HepG2 (cell line): ENCODE measurements at regions not wholly inside any gene's neighbourhood (a gene's known extent, or its start where the extent isn't known, plus 50 kb on each side); places are given as distances from the start of the nearest gene placed in this dataset.

ENCODE experiments used
- ATAC-seq: fragments of 200-7000 bp; cut with Tn5 transposase; 3 replicates; pipeline ENCODE4 v1.9.1; 2020; ENCODE audit warnings: mild to moderate bottlenecking, moderate library complexity
- BruUV-seq: library from RNA; stranded (reverse); fragments of 400-500 nt; replicated peaks from 2 replicates; lab custom pipeline; 2021; lab: Mats Ljungman, UMichigan
- CTCF ChIA-PET: fragments of 300-600 bp; formaldehyde crosslinking; extraction: SDS; loops from one replicate; lab custom pipeline; 2021; ENCODE audit warnings: low total read pairs, inconsistent platforms, low intra/inter-chr PET ratio; lab: Yijun Ruan, JAX
- POLR2A ChIA-PET: fragments of 350-600 bp; sonication (Branson Sonifier 250); formaldehyde crosslinking; loops from one replicate; lab custom pipeline; 2020; ENCODE audit warnings: antibody characterized with exemption, inconsistent platforms; lab: Yijun Ruan, JAX
- DNase-seq: peaks from one replicate; pipeline ENCODE4 v3.0.0-alpha.2; 2015; ENCODE audit warnings: low spot score
- FAIRE-seq: peaks from 3 replicates; lab custom pipeline; 2011; peaks lifted over from hg19 to GRCh38; lab: Jason Lieb, UNC
- H2AFZ ChIP-seq: one replicate; pipeline ENCODE4 v1.6.1; 2011; ENCODE audit warnings: low read length, inconsistent platforms
- H3K27ac ChIP-seq: fragments of 300-600 bp; 3 replicates; pipeline ENCODE4 v1.8.0; 2011; ENCODE audit warnings: mixed run types, mild to moderate bottlenecking, mixed read lengths, low read length, inconsistent platforms; ENCODE audit not compliant: insufficient read depth; ENCODE audit errors: extremely low read length
- H3K27me3 ChIP-seq, 2 experiments: fragments of 200-600 bp in 1 of 2; 2 replicates in 1 of 2; 3 replicates in 1 of 2; pipeline versions ENCODE4 v1.6.0 to v1.8.0; 2011; ENCODE audit warnings: low read length in 2 of 2, mild to moderate bottlenecking in 2 of 2, moderate library complexity in 2 of 2, inconsistent platforms in 1 of 2; ENCODE audit not compliant: insufficient read depth in 2 of 2, control insufficient read depth in 1 of 2
- H3K36me3 ChIP-seq, 2 experiments: fragments of 200-600 bp in 1 of 2; replicated peaks in 1 of 2; 2 replicates in 1 of 2; 3 replicates in 1 of 2; pipeline versions ENCODE4 v1.5.1 to v1.8.0; 2011; ENCODE audit warnings: low read length in 2 of 2, inconsistent platforms in 1 of 2; ENCODE audit not compliant: insufficient read depth in 2 of 2, control insufficient read depth in 1 of 2
- H3K4me1 ChIP-seq: 2 replicates; pipeline ENCODE4 v1.5.1; 2012; ENCODE audit warnings: low read length, inconsistent platforms; ENCODE audit not compliant: insufficient read depth
- H3K4me2 ChIP-seq: 2 replicates; pipeline ENCODE4 v1.6.0; 2011; ENCODE audit warnings: low read depth, low read length, inconsistent platforms
- H3K4me3 ChIP-seq, 3 experiments: fragments of 200-600 bp in 1 of 3; sonication (generic), shearing (Covaris generic) in 1 of 3; replicated peaks in 1 of 3; 2 replicates each; pipeline ENCODE4 v1.5.1; 2011 to 2016; ENCODE audit warnings: low read length in 3 of 3, inconsistent platforms in 2 of 3, low read depth in 2 of 3, mild to moderate bottlenecking in 2 of 3, control low read depth in 1 of 3, mixed read lengths in 1 of 3; ENCODE audit not compliant: insufficient read depth in 1 of 3
- H3K79me2 ChIP-seq: one replicate; pipeline ENCODE4 v1.6.1; 2011; ENCODE audit warnings: low read length, inconsistent platforms; ENCODE audit not compliant: insufficient read depth
- H3K9ac ChIP-seq: 2 replicates; pipeline ENCODE4 v1.6.0; 2011; ENCODE audit warnings: mild to moderate bottlenecking, low read depth, low read length, inconsistent platforms; ENCODE audit not compliant: insufficient read depth
- H3K9me3 ChIP-seq: 2 replicates; pipeline ENCODE4 v1.5.1; 2012; ENCODE audit warnings: mild to moderate bottlenecking, low read length
- H4K20me1 ChIP-seq: 2 replicates; pipeline ENCODE4 v1.6.0; 2011; ENCODE audit warnings: inconsistent platforms, mild to moderate bottlenecking, low read length, moderate library complexity; ENCODE audit not compliant: insufficient read depth
- BRF2 ChIP-seq: sonication (generic); formaldehyde crosslinking; IDR thresholded peaks from 2 replicates; pipeline ENCODE4 v1.8.1; 2022; ENCODE audit warnings: mild to moderate bottlenecking, missing genetic modification reagents
- IRX3 ChIP-seq: sonication (generic); formaldehyde crosslinking; IDR thresholded peaks from 2 replicates; pipeline ENCODE4 v1.8.1; 2023; ENCODE audit warnings: mild to moderate bottlenecking, low read depth, missing genetic modification reagents, borderline replicate concordance
- MAFF ChIP-seq: IDR thresholded peaks from 2 replicates; pipeline ENCODE4 v1.6.1; 2011; ENCODE audit warnings: low read depth, low read length, improper control_type of control experiment
- MAFK ChIP-seq, 2 experiments: IDR thresholded peaks in 1 of 2; conservative IDR thresholded peaks in 1 of 2; 2 replicates each; pipeline ENCODE4 v1.6.1; 2011; ENCODE audit warnings: improper control_type of control experiment in 2 of 2, low read length in 2 of 2
- PHF20 ChIP-seq: sonication (generic); formaldehyde crosslinking; IDR thresholded peaks from 2 replicates; pipeline ENCODE4 v1.5.0; 2020; ENCODE audit warnings: mild to moderate bottlenecking, missing genetic modification reagents
- POLR2AphosphoS2 ChIP-seq: IDR thresholded peaks from 2 replicates; pipeline ENCODE4 v1.6.1; 2011; ENCODE audit warnings: low read depth, low read length, improper control_type of control experiment
- PPARG ChIP-seq: conservative IDR thresholded peaks from 2 replicates; pipeline ENCODE4 v1.6.1; 2016; ENCODE audit warnings: missing biosample characterization, missing genetic modification reagents
- PTBP1 ChIP-seq: fragments of 200-400 bp; formaldehyde crosslinking; IDR thresholded peaks from 2 replicates; pipeline ENCODE4 v1.6.1; 2018; ENCODE audit warnings: low read length, low read depth; ENCODE audit not compliant: poor library complexity, severe bottlenecking
- ZBTB14 ChIP-seq: sonication (generic); formaldehyde crosslinking; IDR thresholded peaks from 2 replicates; pipeline ENCODE4 v1.4.0; 2020; ENCODE audit warnings: missing genetic modification reagents
- ZKSCAN5 ChIP-seq: sonication (generic); formaldehyde crosslinking; IDR thresholded peaks from 2 replicates; pipeline ENCODE4 v1.5.1; 2020; ENCODE audit warnings: mild to moderate bottlenecking, missing genetic modification reagents
- ZNF574 ChIP-seq: sonication (generic); formaldehyde crosslinking; IDR thresholded peaks from 2 replicates; pipeline ENCODE4 v1.4.0; 2020; ENCODE audit warnings: missing genetic modification reagents
- WGBS: methylation state at CpG from one replicate; pipeline ENCODE4 v1.1.6; 2017; ENCODE audit warnings: low lambda C conversion rate; 5-methylcytosine and 5-hydroxymethylcytosine counted together
- in situ Hi-C: cut with HindIII; loops from 2 replicates; pipeline ENCODE4 v1.10.0; 2017; ENCODE audit warnings: low pct_unique_long_range_greater_than_20kb; ENCODE audit not compliant: extremely low pct_ligation_motif_present
- intact Hi-C: fragments of 100-400 bp; cut with micrococcal nuclease; formaldehyde crosslinking; loops from one replicate; pipeline ENCODE4 v1.10.0; 2022; ENCODE audit not compliant: unreplicated experiment
- TF ChIP-seq, protein P1 (sequence below): sonication (generic); formaldehyde crosslinking; IDR thresholded peaks from 2 replicates; pipeline ENCODE4 v1.4.0; 2020; ENCODE audit warnings: low read depth, mild to moderate bottlenecking, missing genetic modification reagents

- no peak for DNase-seq
- no peak for ATAC-seq
- 7% methylated on average over 3 of the region's 4 CpGs for WGBS
- Histone ChIP-seq H3K36me3 (no peaks in the 10 kb centered on the region), H3K9ac (no peak overlapping the region), H2AFZ (no peak overlapping the region), H3K79me2 (no peaks in the 10 kb centered on the region)
- CTCF ChIA-PET: no interaction called here
- peak; percentile 93 for TF ChIP-seq MAFF
- peak; percentile 90 to 94 for TF ChIP-seq MAFK (conservative IDR thresholded peaks at IDR 0.05 in 1 of 2, IDR thresholded peaks at IDR 0.05 in 1 of 2; ENCODE audit: low read length in 2 of 2)
- no peak for TF ChIP-seq IRX3
- TF ChIP-seq, all 625 proteins: peak for 2
- intact Hi-C loops (no loop called here), in situ Hi-C loops (no loop called here)
- no peak overlapping the region for H3K4me3 ChIP-seq
- H3K4me2 ChIP-seq: no peak overlapping the region
- no peaks in the 10 kb centered on the region for H4K20me1 ChIP-seq
- H3K4me1 ChIP-seq: no peaks in the 10 kb centered on the region
- H3K9me3 ChIP-seq: peaks cover 39% of the 10 kb centered on the region
- no peak overlapping the region for H3K27ac ChIP-seq
- no TSS peak for BruUV-seq
- H3K27me3 ChIP-seq: no peaks in the 10 kb centered on the region
- FAIRE-seq: no peak
- POLR2A ChIA-PET: no interaction called here
These were observed 1256.5 kb downstream of the EFNB2 start for GRCh38 chr13:105278943-105279381.

DNA sequence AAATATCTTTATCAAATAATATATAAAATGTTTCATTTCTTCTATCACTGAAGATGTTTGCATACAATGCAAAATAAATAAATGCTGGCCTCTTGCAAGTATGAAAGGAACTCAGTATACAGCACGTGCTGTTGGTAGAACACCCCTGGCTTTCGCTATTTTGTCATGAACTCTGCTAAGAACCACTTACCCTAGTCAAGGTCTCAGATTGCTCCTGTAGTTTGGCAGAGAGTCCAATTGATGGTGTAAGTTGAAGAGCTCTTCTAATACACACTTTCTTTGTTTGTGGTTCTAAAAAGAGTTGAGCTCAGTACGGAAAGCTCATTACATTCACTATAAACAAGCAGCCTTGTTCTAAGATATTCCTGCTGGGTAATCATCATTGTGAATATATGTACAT, 1258.9 kb downstream of the EFNB2 start:
- H3K27me3 ChIP-seq: no peaks in the 10 kb centered on the region
- no peak overlapping the region for H2AFZ ChIP-seq
- H3K9ac ChIP-seq: no peak overlapping the region
- in situ Hi-C loops (no loop called here), intact Hi-C loops (no loop called here)
- no peak overlapping the region for H3K4me2 ChIP-seq
- POLR2A ChIA-PET: no interaction called here
- BruUV-seq: no TSS peak
- peaks cover 59% of the 10 kb centered on the region for H3K9me3 ChIP-seq
- no peaks in the 10 kb centered on the region for H3K36me3 ChIP-seq
- no peaks in the 10 kb centered on the region for H4K20me1 ChIP-seq
- FAIRE-seq (no peak), ATAC-seq (no peak), DNase-seq (no peak)
- no peak overlapping the region for H3K4me3 ChIP-seq
- 18% methylated on average over 3 of the region's 3 CpGs for WGBS
- no peaks in the 10 kb centered on the region for H3K79me2 ChIP-seq
- no peak overlapping the region for H3K27ac ChIP-seq
- CTCF ChIA-PET: no interaction called here
- H3K4me1 ChIP-seq: no peaks in the 10 kb centered on the region
- TF ChIP-seq PTBP1: no peak
- no peak for TF ChIP-seq ZKSCAN5 (CRISPR knock-in tag)
- no peak for TF ChIP-seq POLR2AphosphoS2
- no peak for TF ChIP-seq PPARG (CRISPR knock-in tag)
- TF ChIP-seq, protein P1, sequence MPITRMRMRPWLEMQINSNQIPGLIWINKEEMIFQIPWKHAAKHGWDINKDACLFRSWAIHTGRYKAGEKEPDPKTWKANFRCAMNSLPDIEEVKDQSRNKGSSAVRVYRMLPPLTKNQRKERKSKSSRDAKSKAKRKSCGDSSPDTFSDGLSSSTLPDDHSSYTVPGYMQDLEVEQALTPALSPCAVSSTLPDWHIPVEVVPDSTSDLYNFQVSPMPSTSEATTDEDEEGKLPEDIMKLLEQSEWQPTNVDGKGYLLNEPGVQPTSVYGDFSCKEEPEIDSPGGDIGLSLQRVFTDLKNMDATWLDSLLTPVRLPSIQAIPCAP: no peak
- no peak for TF ChIP-seq BRF2 (CRISPR knock-in tag)
- TF ChIP-seq ZNF574: no peak
- TF ChIP-seq PHF20 (CRISPR knock-in tag): no peak
- TF ChIP-seq ZBTB14 (CRISPR knock-in tag): no peak
